DMS79 treated with DMSO at 0.1 percent for 48 hours (cell line): ENCODE measurements at regions not wholly inside any gene's neighbourhood (a gene's known extent, or its start where the extent isn't known, plus 50 kb on each side); places are given as distances from the start of the nearest gene placed in this dataset.

Experiments
- DNase-seq: peaks from one replicate; lab custom pipeline; 2025; lab: John Stamatoyannopoulos, UW

- no peak for DNase-seq
Measured at GRCh38 chr2:10201201-10201600, 78.7 kb downstream of the RRM2 start.

GRCh38 chr2:10202131-10202665, 79.7 kb downstream of the RRM2 start:
- DNase-seq = no peak

GRCh38 chr2:10204326-10205161, 82.0 kb downstream of the RRM2 start:
- DNase-seq = peak; percentile 27

GRCh38 chr2:10205162-10205475, 82.6 kb downstream of the RRM2 start:
- DNase-seq = no peak

GRCh38 chr2:10208736-10209135, 86.2 kb downstream of the RRM2 start:
- DNase-seq = peak; percentile 68

GRCh38 chr2:10209406-10209935, 86.9 kb downstream of the RRM2 start:
- DNase-seq = no peak

GRCh38 chr2:10210336-10210735, 87.8 kb downstream of the RRM2 start:
- no peak for DNase-seq

- DNase-seq = no peak
Measured at GRCh38 chr2:10211844-10212422, 89.4 kb downstream of the RRM2 start.

- no peak for DNase-seq
Measured at GRCh38 chr2:10212827-10213226, 89.9 kb upstream of the HPCAL1 start.

- no peak for DNase-seq
Measured at GRCh38 chr2:10214179-10214578, 88.5 kb upstream of the HPCAL1 start.

GRCh38 chr2:10215393-10215935, 87.2 kb upstream of the HPCAL1 start:
- DNase-seq = no peak

- DNase-seq = no peak
Measured at GRCh38 chr2:10216677-10217488, 85.8 kb upstream of the HPCAL1 start.

- no peak for DNase-seq
Measured at GRCh38 chr2:10217489-10218435, 84.9 kb upstream of the HPCAL1 start.

GRCh38 chr2:10220045-10220901, 82.4 kb upstream of the HPCAL1 start:
- no peak for DNase-seq

- no peak for DNase-seq
Measured at GRCh38 chr2:10220902-10221391, 81.8 kb upstream of the HPCAL1 start.

GRCh38 chr2:10221443-10221842, 81.3 kb upstream of the HPCAL1 start:
- DNase-seq = no peak

GRCh38 chr2:10221976-10222870, 80.5 kb upstream of the HPCAL1 start:
- no peak for DNase-seq

- no peak for DNase-seq
Measured at GRCh38 chr2:10223471-10223870, 79.2 kb upstream of the HPCAL1 start.
